HG02943 (cell line): ENCODE measurements at regions not wholly inside any gene's neighbourhood (a gene's known extent, or its start where the extent isn't known, plus 50 kb on each side); places are given as distances from the start of the nearest gene placed in this dataset.

Source experiments
- ATAC-seq: cut with Tn5 transposase; IDR thresholded peaks from one replicate; pipeline ENCODE4 v1.9.1; 2021; ENCODE audit warnings: mild to moderate bottlenecking, low read depth, moderate library complexity; ENCODE audit not compliant: unreplicated experiment

- no peak for ATAC-seq
Measured at GRCh38 chr16:73616166-73616753, 568.3 kb upstream of the ZFHX3 start.

- no peak for ATAC-seq
Measured at GRCh38 chr16:73615071-73615940, 567.4 kb upstream of the ZFHX3 start.

- no peak for ATAC-seq
Measured at GRCh38 chr16:73614131-73614530, 566.2 kb upstream of the ZFHX3 start.

- ATAC-seq = no peak
Measured at GRCh38 chr16:73610605-73611156, 562.8 kb upstream of the ZFHX3 start.

GRCh38 chr16:73610160-73610559 lies 562.2 kb upstream of the ZFHX3 start:
- ATAC-seq = no peak

GRCh38 chr16:73608911-73609310 lies 561.0 kb upstream of the ZFHX3 start:
- no peak for ATAC-seq

GRCh38 chr16:73605309-73605708 lies 557.4 kb upstream of the ZFHX3 start:
- no peak for ATAC-seq

GRCh38 chr16:73601911-73602310 lies 554.0 kb upstream of the ZFHX3 start:
- ATAC-seq = no peak

- ATAC-seq = no peak
Measured at GRCh38 chr16:73599870-73600269, 551.9 kb upstream of the ZFHX3 start.

- ATAC-seq = no peak
Measured at GRCh38 chr16:73599351-73599750, 551.4 kb upstream of the ZFHX3 start.

- no peak for ATAC-seq
Measured at GRCh38 chr16:73584157-73584556, 536.2 kb upstream of the ZFHX3 start.

- no peak for ATAC-seq
Measured at GRCh38 chr16:73572135-73572828, 524.4 kb upstream of the ZFHX3 start.

- ATAC-seq = no peak
Measured at GRCh38 chr16:73569266-73569980, 521.5 kb upstream of the ZFHX3 start.

GRCh38 chr16:73568769-73569168 lies 520.8 kb upstream of the ZFHX3 start:
- no peak for ATAC-seq

GRCh38 chr16:73565925-73566324 lies 518.0 kb upstream of the ZFHX3 start:
- ATAC-seq = no peak

- ATAC-seq = no peak
Measured at GRCh38 chr16:73565263-73565662, 517.3 kb upstream of the ZFHX3 start.

- ATAC-seq = no peak
Measured at GRCh38 chr16:73563709-73564108, 515.8 kb upstream of the ZFHX3 start.

GRCh38 chr16:73560497-73560896 lies 512.6 kb upstream of the ZFHX3 start:
- no peak for ATAC-seq

- ATAC-seq = no peak
Measured at GRCh38 chr16:73558219-73558618, 510.3 kb upstream of the ZFHX3 start.

GRCh38 chr16:73553941-73554660 lies 506.2 kb upstream of the ZFHX3 start:
- ATAC-seq = no peak
